ENCODE measurements at regions not wholly inside any gene's neighbourhood (a gene's known extent, or its start where the extent isn't known, plus 50 kb on each side); places are given as distances from the start of the nearest gene placed in this dataset.

DNA sequence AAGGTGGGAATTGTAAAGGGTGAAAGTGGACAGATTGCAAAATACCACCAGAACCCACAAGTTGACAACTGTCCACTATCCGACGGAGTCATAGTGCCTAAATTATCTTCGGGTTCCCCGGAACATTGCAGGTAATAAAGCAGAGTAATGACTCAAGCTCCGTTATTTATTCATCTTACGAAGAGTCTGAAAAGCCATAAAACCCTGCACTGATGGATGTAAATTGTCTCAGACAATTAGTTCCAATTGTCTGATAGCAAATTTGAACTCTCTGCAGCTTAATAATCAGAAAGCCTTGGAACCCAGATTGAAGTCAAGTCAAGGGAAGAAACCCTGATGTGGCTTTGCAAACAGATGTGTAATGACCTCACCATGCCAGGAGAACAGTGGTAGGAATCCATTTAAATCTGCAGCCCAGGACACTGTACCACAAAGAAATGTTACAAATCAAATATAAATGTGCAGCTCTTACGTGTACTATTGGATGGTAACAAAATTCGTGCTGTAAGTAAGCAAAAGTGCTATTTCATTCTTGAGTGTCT lies 437.3 kb upstream of the SOX11 start:
- CTCF ChIA-PET = no interaction called here
- WGBS (ENCODE audit: missing lambda C conversion rate) = 16% methylated on average over 8 of the region's 8 CpGs
- FAIRE-seq (no peak), ATAC-seq (no peak), DNase-seq (ENCODE audit: low read depth in 1 of 2, low spot score in 1 of 2) (no peak)
- H3K27ac ChIP-seq = no peak overlapping the region
- no peak overlapping the region for H3K4me3 ChIP-seq
- no peaks in the 10 kb centered on the region for H3K4me1 ChIP-seq
- POLR2A ChIA-PET = no interaction called here
- H3K9me3 ChIP-seq = peaks cover 24% of the 10 kb centered on the region
- H3K4me2 ChIP-seq = no peak overlapping the region
- TF ChIP-seq, protein P1, sequence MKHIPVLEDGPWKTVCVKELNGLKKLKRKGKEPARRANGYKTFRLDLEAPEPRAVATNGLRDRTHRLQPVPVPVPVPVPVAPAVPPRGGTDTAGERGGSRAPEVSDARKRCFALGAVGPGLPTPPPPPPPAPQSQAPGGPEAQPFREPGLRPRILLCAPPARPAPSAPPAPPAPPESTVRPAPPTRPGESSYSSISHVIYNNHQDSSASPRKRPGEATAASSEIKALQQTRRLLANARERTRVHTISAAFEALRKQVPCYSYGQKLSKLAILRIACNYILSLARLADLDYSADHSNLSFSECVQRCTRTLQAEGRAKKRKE (CRISPR knock-in tag; IDR thresholded peaks at IDR 0.05; ENCODE audit: low read depth) = no peak
- TF ChIP-seq ZSCAN20 (CRISPR knock-in tag; IDR thresholded peaks at IDR 0.05) (no peak), RCOR1 (IDR thresholded peaks at IDR 0.05; ENCODE audit: low read depth, low read length) (no peak), JUNB (IDR thresholded peaks at IDR 0.05) (no peak), RARB (CRISPR knock-in tag; IDR thresholded peaks at IDR 0.05) (no peak), POLR2A (IDR thresholded peaks at IDR 0.05; ENCODE audit: low read length) (no peak), ZFP36 (IDR thresholded peaks at IDR 0.05; ENCODE audit: borderline replicate concordance, partially characterized antibody) (no peak), MAFK (IDR thresholded peaks at IDR 0.05; ENCODE audit: partially characterized antibody) (no peak), SMC3 (IDR thresholded peaks at IDR 0.05) (no peak), CBX8 (IDR thresholded peaks at IDR 0.05) (no peak), MYC (IDR thresholded peaks at IDR 0.05; ENCODE audit: borderline replicate concordance, low read length) (no peak), NR3C1 (IDR thresholded peaks at IDR 0.05) (no peak), CHD2 (IDR thresholded peaks at IDR 0.05; ENCODE audit: low read length, partially characterized antibody) (no peak), TFCP2L1 (CRISPR knock-in tag; IDR thresholded peaks at IDR 0.05) (no peak), RFX5 (IDR thresholded peaks at IDR 0.05) (no peak), ESRRA (IDR thresholded peaks at IDR 0.05; ENCODE audit: borderline replicate concordance, low read length) (no peak)
- TF ChIP-seq, protein P2, sequence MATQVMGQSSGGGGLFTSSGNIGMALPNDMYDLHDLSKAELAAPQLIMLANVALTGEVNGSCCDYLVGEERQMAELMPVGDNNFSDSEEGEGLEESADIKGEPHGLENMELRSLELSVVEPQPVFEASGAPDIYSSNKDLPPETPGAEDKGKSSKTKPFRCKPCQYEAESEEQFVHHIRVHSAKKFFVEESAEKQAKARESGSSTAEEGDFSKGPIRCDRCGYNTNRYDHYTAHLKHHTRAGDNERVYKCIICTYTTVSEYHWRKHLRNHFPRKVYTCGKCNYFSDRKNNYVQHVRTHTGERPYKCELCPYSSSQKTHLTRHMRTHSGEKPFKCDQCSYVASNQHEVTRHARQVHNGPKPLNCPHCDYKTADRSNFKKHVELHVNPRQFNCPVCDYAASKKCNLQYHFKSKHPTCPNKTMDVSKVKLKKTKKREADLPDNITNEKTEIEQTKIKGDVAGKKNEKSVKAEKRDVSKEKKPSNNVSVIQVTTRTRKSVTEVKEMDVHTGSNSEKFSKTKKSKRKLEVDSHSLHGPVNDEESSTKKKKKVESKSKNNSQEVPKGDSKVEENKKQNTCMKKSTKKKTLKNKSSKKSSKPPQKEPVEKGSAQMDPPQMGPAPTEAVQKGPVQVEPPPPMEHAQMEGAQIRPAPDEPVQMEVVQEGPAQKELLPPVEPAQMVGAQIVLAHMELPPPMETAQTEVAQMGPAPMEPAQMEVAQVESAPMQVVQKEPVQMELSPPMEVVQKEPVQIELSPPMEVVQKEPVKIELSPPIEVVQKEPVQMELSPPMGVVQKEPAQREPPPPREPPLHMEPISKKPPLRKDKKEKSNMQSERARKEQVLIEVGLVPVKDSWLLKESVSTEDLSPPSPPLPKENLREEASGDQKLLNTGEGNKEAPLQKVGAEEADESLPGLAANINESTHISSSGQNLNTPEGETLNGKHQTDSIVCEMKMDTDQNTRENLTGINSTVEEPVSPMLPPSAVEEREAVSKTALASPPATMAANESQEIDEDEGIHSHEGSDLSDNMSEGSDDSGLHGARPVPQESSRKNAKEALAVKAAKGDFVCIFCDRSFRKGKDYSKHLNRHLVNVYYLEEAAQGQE (IDR thresholded peaks at IDR 0.05) = no peak
- TF ChIP-seq, protein P3, sequence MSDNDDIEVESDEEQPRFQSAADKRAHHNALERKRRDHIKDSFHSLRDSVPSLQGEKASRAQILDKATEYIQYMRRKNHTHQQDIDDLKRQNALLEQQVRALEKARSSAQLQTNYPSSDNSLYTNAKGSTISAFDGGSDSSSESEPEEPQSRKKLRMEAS (IDR thresholded peaks at IDR 0.05) = no peak
- TF ChIP-seq, protein P4, sequence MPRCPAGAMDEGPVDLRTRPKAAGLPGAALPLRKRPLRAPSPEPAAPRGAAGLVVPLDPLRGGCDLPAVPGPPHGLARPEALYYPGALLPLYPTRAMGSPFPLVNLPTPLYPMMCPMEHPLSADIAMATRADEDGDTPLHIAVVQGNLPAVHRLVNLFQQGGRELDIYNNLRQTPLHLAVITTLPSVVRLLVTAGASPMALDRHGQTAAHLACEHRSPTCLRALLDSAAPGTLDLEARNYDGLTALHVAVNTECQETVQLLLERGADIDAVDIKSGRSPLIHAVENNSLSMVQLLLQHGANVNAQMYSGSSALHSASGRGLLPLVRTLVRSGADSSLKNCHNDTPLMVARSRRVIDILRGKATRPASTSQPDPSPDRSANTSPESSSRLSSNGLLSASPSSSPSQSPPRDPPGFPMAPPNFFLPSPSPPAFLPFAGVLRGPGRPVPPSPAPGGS (IDR thresholded peaks at IDR 0.05) = no peak

DNA sequence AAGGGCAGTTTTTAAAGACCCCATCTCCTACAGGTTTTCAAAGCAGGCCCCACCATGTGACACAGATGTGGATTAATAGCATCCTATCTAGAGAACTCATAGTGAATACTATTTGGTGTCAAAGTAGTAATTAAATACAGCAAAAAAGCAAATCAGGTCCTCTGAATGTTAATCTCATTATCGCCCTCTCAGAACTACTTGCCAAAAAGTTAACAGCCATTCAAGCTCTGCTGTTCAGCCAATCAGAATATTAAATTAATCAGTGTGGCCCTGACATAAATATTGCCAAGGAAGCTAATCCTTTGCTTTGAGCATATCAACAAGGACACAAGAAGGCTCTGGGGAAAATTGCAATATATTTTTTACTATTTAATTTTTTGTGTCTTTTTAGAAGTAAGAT lies 428.9 kb upstream of the SOX11 start:
- no peak for FAIRE-seq
- CTCF ChIA-PET = no interaction called here
- TF ChIP-seq MAZ (IDR thresholded peaks at IDR 0.05; ENCODE audit: borderline replicate concordance, low read depth, low read length) (no peak), BHLHE40 (IDR thresholded peaks at IDR 0.05; ENCODE audit: low read depth, low read length) (no peak), EHF (CRISPR knock-in tag; IDR thresholded peaks at IDR 0.05) (no peak), KDM5A (IDR thresholded peaks at IDR 0.05) (no peak), CHD4 (IDR thresholded peaks at IDR 0.05; ENCODE audit: borderline replicate concordance) (no peak), KDM1A (IDR thresholded peaks at IDR 0.05; ENCODE audit: low read depth) (no peak), CBX8 (IDR thresholded peaks at IDR 0.05) (no peak), HOXB13 (CRISPR knock-in tag; IDR thresholded peaks at IDR 0.05; ENCODE audit: low read depth) (no peak)
- TF ChIP-seq, protein P5, sequence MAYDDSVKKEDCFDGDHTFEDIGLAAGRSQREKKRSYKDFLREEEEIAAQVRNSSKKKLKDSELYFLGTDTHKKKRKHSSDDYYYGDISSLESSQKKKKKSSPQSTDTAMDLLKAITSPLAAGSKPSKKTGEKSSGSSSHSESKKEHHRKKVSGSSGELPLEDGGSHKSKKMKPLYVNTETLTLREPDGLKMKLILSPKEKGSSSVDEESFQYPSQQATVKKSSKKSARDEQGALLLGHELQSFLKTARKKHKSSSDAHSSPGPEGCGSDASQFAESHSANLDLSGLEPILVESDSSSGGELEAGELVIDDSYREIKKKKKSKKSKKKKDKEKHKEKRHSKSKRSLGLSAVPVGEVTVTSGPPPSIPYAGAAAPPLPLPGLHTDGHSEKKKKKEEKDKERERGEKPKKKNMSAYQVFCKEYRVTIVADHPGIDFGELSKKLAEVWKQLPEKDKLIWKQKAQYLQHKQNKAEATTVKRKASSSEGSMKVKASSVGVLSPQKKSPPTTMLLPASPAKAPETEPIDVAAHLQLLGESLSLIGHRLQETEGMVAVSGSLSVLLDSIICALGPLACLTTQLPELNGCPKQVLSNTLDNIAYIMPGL (CRISPR knock-in tag; IDR thresholded peaks at IDR 0.05; ENCODE audit: borderline replicate concordance) = no peak
- TF ChIP-seq, protein P4 (IDR thresholded peaks at IDR 0.05) = no peak
- TF ChIP-seq, protein P6, sequence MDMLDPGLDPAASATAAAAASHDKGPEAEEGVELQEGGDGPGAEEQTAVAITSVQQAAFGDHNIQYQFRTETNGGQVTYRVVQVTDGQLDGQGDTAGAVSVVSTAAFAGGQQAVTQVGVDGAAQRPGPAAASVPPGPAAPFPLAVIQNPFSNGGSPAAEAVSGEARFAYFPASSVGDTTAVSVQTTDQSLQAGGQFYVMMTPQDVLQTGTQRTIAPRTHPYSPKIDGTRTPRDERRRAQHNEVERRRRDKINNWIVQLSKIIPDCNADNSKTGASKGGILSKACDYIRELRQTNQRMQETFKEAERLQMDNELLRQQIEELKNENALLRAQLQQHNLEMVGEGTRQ (IDR thresholded peaks at IDR 0.05) = no peak
- TF ChIP-seq, protein P7, sequence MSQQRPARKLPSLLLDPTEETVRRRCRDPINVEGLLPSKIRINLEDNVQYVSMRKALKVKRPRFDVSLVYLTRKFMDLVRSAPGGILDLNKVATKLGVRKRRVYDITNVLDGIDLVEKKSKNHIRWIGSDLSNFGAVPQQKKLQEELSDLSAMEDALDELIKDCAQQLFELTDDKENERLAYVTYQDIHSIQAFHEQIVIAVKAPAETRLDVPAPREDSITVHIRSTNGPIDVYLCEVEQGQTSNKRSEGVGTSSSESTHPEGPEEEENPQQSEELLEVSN (IDR thresholded peaks at IDR 0.05; ENCODE audit: borderline replicate concordance, low read depth) = no peak

More for the DNA sequence above, 428.9 kb upstream of the SOX11 start:
- H3K27ac ChIP-seq = no peak overlapping the region
- DNase-seq (ENCODE audit: low read depth in 1 of 2, low spot score in 1 of 2) (no peak), ATAC-seq (no peak)
- WGBS (ENCODE audit: missing lambda C conversion rate) = 0% methylated on average over 1 of the region's 1 CpG
- H3K4me1 ChIP-seq = no peaks in the 10 kb centered on the region
- H3K9me3 ChIP-seq = 0 out of 3 replicates have a peak, but pooled peaks cover 3% of the 10 kb centered on the region
- POLR2A ChIA-PET = no interaction called here
- H3K4me2 ChIP-seq = no peak overlapping the region
- no peak overlapping the region for H3K4me3 ChIP-seq
